ENCODE measurements at regions not wholly inside any gene's neighbourhood (a gene's known extent, or its start where the extent isn't known, plus 50 kb on each side); places are given as distances from the start of the nearest gene placed in this dataset.

GRCh38 chr13:76043874-76044273 lies 407.7 kb downstream of the LMO7 start:
- TF ChIP-seq CTCF (conservative IDR thresholded peaks at IDR 0.05 in 1 of 2, IDR thresholded peaks at IDR 0.05 in 1 of 2; ENCODE audit: low read depth in 1 of 2, low read length in 2 of 2) (no peak), EZH2 (IDR thresholded peaks at IDR 0.05; ENCODE audit: low read length, missing control alignments) (no peak)

Measured in fibroblast of lung (primary cell).